Left kidney (tissue), 1 donor: ENCODE measurements at regions not wholly inside any gene's neighbourhood (a gene's known extent, or its start where the extent isn't known, plus 50 kb on each side); places are given as distances from the start of the nearest gene placed in this dataset.

ENCODE experiments used
- DNase-seq: peaks from one replicate; pipeline ENCODE4 v3.0.0-alpha.2; 2013

DNA sequence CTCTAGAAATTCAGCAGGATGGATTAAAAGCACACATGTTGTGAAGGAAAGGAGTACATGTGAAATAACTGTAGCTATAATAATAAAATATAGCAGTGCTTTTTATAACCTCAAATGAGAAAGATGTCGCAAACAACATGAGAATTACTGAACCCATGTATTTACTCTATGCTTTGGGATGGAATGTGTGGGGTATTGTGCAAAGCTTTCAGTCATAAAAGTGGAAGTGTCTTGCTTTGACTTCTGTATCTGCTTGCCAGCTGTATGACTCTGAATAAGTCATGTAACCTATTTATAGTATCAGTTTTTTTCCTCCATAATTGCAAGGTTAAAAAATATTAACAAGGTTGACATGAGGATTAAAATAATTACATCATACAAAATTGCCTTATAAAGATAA lies 519.3 kb upstream of the CADM2 start:
- DNase-seq: no peak

DNA sequence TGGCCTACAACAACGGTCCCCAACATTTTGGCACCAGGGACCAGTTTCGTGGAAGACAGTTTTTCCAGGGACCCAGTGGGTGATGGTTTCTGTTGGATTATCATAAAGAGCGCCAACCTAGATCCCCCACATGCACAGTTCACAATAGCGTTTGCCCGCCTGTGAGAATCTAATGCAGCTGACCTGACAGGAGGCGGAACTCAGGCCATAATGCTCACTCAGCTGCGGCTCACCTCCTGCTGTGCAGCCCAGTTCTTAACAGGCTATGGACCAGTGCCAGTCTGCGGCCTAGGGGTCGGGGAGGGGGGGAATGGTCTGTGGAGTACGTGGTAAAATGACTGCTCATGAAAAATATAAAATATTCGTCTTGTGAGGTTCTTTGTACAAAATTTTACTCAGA lies 518.5 kb upstream of the CADM2 start:
- DNase-seq: no peak

DNA sequence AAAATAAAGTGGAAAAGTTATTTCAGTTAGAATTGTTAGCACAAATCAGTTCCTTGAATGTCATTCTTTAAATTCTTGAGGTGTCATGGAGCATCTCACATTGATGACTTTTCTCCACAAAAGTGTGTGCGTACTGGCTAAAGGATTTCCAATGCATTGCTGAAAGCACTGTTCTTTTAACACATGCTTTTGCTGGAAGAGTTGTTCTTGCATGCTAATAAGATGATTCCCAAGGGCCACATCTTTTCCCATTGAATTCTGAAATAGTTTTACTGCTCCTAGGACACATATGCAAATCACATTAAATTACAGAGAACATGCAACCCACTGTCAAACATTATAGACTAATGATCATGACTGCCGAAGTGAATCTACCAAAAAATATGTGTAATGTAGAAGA lies 516.3 kb upstream of the CADM2 start:
- no peak for DNase-seq

DNA sequence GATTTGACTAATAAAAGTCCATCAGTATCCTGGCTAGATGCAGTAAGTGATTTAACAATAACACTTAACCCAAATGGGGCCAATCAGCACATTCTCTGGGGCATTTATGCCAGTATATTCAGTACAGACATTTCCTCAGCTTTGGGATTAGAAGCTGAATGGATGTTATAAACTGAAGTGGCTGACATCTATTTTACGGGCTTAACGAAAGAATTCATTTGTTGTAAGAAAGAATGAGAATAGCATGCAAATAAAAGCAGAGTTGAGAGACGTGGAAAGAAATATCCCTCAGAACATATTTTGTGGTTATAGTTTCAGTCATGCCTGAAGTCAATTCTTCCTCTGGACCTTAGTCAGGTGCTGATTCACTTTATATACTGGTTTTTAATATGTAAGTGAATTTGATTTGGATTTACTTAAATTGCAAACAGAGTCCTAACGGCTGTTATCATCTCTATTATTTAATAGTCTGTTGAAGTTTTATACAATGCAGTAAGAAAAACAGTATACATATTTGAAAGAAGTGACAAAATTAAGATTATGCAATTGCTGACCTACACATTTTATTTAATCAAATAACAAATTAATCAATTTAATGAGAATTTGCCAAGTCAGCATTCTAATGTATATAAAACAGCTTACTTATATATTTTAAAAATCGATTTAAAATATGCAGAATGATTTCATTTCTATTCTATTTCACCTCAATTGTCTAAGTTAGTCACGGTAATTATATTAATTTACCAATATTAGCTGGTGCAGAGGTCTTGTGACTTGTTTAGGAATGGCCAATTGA lies 513.9 kb upstream of the CADM2 start:
- DNase-seq: no peak

DNA sequence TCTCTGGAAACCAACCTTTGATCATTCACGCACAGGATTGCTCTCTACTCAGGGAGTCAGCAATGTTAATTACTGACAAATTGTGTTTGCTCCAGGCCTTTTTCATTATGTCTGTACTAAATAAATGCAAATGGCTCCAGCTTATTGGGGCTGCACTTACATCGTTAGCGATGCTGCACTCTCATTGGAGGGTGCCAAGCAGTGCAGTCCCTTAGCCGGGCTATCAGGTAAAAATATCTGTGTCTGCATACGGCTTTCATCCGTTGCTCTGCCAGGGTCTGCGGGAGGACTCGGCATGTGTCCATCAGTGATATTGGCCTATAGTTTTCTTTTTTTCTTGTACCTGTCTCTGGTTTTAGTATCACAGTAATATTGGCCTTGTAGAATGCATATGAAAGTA lies 471.5 kb upstream of the CADM2 start:
- peak; percentile 5 for DNase-seq

DNA sequence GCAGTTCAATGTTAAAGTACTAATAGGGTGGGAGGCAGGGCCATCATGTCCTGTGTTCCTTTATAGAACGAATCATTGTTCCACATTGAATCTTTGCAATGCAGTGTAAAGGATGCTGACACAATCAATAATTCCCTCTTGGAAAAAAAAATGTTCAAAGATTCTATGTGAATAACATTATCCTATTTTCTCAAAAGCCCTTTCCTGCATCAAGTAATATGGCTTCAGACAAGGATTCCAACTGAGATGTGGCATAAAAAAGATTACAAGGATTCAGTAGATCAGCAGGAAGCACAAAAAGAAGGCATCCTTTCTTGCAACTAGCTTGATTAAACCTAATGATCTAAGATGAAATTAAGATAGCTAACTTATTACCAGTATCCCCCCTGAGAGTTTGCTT lies 454.0 kb upstream of the CADM2 start:
- DNase-seq: no peak

DNA sequence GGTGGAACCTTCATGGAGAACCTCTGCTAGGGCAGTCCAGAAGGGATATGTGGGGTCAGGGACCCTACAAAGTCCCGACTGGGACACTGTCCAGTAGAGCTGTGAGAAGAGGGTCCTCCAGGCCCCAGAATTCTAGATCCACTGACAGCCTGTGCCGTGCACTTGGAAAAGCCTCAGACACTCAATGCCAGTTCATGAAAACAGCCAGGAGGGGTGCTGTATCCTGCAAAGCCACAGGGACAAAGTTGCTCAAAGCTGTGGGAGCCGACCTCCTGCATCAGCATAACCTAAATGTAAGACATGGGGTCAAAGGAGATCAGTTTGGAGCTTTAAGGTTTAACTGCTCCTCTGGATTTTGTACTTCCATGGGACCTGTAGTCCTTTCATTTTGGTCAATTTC lies 448.8 kb upstream of the CADM2 start:
- DNase-seq: no peak

DNA sequence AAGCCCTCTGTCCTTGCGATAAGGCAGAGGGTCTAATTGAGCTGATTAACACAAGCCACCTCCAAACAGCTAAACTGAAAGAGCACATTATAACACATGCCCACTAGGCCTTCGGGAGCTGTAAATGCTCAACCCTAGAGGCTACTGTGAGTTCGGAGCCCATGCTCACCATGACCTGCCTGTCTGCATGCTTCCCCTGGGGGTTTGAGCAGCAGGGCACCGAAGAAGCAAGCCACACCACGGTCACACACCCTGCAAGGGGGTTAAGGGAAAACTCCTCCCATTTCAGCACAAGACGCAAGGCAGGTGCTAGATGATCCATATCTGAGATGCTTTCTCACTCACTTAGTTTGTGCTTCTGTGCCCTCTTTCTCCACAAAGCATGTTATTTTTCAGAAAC lies 435.9 kb upstream of the CADM2 start:
- DNase-seq: no peak

DNA sequence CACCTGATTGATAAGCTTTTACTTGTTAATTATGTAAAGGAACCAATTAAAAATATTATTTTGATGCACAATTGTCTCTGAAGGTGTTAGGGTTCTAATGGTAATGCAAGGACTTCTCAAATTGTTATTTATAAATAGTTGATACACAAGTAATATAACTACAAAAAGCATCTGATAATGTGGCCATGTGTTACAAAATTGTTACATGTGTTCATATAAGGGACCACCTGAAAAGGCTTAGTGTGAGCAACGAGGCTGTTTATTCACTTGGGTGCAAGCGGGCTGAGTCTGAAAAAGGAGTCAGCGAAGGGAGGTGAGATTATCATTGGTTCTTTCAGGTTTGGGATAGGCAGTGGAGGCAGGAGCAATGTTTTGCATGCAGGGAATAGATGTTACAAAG lies 421.9 kb upstream of the CADM2 start:
- DNase-seq: no peak

DNA sequence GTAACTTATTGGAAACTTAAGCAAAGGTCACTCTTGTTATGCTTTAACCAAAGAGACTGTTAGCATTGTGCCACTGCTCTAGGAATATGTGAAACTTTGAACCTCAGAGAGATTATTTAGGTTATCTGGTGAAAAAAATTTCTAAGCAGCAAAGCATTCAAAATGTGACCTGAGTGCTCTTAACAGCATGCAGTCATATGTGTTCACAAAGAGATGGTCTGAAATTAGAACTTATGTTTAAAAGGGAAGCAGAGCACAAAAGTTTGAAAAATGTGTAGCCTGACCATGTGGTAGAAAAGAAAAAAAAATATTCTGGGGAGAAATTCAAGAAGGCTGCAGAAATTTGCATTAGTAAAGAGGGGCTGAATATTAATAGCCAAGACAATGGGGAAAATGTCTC lies 420.2 kb upstream of the CADM2 start:
- no peak for DNase-seq

DNA sequence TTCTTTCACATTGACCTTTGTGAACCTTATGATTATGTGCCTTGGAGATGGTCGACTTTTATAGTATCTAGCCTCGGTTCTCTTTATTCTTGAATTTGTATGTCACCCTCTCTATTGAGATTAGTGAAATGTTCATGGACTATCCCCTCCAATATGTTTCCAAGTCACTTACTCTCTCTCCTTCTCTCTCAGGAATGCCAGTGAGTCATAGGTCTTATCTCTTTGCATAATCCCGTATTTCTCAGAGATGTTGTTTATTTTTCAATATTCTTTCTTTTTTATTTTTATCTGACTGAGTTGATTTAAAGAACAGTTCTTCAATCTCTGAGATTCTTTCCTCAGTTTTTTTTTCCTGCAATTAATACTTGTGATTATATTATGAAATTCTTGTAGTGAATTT lies 411.6 kb upstream of the CADM2 start:
- DNase-seq: no peak

DNA sequence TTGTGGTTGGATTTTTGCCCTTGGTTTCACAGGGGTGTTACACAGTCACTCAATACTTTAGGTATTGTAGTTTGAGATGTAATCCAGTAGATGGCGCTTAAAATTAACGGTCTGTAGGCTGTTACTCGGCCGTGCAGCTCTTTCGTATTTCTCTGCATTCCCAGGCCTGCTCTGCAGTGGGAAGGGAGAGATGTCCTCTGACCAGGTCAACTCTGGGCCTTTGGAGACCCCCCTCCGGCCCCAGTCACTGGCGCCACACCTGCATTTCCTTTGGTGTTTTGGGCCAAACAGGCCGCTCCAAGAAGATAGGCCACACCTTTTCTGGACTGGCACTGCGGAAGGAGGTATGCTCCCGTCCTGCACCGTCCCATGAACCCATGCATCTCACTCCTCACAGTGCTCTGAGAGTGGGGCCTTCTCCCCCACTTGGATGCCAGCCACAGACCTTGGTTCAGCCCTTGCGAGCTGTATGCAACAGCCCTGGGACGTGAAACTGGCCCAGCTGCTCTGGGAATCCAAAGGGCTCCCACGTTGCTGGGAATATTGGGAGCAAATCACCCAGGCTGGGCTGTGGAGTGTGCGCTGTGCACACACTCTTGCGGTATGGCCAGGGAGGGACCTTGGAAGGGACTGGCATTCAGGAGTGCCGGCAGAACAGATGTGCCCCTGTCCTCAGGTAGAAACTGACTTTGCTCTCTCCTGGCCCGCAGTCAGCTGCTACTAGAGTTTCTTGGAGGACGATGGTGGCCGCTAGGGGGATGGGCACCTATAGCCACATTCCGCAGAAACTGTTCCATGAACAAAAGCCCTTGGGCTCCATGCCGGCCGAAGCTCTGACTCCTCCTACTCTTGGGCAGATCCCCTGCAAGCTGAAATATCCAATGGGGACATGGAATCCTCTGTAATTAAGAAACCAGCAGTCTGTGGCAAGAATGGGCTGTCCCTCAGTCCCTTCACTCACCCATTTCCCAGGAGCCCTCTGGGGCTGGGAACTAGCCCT lies 410.5 kb upstream of the CADM2 start:
- peak; percentile 12 for DNase-seq

DNA sequence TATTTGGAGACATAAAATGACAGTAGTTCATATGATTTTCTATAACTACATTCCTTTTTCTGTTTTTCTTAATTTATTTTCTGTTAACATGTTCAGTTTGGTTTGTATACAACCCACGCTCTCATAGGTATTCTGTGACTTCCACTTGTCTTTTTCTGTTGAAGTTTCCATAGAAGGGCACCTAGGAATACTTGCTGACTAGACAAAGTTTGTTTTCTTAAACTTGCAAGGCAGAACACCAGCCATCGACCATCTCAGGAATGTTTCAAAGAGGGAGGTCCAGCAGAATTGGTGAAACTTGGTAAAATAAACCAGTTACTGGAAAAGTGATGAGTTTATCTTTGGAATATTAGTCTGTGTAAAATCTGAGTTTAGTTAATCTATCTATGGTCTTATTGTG lies 403.2 kb upstream of the CADM2 start:
- DNase-seq: no peak

DNA sequence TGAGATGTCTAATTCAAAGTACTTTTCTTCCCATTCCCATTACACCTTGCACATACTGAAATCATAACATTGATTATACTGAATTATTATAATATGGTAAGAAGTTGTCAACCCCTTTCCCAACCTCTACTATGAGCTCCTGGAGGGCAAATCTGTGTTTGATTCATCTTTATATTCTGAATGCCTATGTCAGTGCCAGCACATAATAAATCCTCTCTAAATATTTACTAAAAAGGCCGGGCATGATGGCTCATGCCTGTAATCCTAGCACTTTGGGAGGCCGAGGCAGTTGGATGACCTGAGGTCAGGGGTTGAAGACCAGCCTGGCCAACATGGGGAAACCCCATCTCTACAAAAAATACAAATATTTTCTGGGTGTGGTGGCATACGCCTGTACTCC lies 392.5 kb upstream of the CADM2 start:
- no peak for DNase-seq

DNA sequence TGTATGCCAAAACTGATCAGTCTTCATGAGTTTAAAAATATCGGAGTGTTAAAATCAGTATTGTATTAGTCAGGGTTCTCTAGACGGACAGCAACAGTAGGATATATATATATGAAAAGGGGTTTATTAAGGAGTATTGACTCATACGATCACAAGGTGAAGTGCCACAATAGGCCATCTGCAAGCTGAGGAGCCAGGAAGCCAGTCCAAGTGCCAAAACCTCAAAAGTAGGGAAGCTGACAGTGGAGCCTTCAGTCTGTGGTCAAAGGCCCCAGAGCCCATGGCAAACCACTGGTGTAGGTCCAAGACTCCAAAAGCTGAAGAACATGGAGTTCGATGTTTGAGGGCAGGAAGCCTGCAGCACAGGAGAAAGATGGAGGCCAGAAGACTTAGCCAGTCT lies 391.0 kb upstream of the CADM2 start:
- no peak for DNase-seq

DNA sequence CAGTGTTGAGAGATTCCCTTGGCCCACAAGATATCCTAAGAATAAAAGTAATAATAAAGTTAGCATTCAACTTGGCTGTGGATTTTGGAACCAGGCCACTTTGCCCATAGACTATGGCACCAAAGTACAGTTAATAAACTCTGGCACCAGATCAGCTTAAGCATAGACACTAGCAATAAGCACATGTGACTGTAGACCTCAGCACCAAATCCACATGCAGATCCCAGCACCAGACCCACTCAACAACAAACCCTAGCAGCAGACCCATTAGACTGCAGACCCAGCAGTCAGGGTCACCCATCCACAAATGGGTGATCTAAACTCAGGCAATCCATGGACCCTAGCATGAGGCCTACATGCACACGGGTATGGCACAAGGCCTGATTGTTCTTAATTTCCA lies 384.8 kb upstream of the CADM2 start:
- no peak for DNase-seq

DNA sequence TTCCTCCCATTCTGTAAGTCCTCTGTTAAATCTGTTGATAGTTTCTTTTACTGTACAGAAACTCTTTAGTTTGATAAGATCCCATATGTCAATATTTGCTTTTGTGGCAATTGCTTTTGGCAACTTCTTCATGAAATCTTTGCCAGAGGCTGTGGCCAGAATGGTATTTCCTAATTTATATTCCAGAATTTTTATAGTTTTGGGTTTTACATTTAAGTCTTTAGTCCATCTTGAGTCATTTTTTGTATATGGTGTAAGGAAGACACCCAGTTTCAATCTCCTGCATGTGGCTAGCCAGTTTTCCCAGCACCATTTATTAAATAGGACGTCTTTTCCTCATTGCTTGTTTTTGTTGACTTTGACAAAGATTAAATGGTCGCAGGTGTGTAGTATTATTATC lies 372.4 kb upstream of the CADM2 start:
- no peak for DNase-seq

DNA sequence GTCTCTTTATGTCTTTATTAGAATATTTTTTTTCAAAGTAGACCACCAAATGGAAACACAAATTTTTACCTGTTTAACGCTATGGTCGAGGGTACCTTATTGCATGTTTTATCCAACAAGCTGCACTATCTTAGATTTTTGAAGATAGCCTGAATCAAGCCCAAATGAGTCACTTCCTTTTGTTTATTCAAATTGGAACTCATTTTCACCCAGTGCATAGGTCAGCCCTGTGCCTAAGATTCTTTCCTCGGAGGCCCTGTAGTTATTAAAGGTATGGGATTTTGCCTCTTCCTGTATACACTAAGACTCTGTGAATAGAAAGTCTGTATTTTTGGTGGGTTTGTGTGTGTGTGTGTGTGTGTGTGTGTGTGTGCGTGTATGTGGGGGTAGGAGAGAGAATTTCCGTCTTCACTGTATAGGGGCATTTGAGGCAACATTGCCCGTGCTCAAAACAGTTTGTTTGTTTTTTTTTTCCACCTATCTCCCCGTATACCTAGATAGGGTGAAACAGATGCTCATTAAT lies 358.0 kb upstream of the CADM2 start:
- no peak for DNase-seq

DNA sequence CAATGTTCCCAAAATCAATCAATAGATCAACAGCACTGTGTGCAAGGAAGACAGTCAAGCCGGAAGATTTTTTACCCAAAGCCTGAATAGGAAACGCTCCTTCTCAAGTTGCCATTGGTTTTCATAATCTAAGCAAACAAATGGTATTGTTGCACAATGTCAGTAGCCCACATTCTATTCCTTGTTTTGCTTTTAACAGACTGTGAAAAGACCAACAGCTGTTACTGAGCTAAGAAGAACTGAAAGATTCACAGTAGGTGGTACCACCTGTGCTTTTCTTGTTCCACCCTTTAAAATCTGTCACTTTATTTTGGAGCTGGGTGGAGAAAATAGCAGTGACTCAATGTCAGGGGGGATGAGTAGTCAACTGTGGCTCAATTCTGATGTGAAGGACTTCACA lies 357.5 kb upstream of the CADM2 start:
- no peak for DNase-seq

DNA sequence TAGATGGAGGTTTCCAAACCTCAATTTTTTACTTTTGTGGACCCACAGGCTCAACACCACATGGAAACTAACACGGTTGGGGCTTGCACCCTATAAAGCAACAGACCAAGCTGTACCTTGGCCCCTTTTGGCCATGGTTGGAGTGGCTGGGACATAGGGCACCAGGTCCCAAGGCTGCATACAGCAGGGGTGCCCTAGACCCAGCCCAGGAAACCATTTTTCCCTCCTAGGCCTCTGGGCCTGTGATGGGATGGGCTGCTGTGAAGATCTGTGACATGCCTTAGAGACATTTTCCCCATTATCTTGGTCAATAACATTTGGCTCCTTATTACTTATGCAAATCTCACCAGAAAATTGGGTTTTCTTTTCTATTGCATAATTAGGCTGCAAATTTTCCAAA lies 337.0 kb upstream of the CADM2 start:
- DNase-seq: no peak

DNA sequence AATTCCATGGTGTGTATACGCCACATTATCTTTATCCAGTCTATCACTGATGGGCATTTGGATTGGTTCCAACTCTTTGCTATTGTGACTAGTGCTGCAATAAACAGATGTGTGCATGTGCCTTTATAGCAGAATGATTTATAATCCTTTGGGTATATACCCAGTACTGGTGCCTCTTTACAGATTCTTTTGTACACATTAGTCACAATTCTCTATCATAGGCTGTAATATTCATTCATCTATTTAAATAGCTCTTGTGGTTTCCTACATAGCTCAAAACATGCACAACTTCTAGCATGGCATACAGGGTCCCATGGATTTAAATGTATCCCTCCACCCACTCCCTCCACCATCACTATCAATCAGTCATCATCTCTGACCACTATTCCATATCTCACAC lies 324.1 kb upstream of the CADM2 start:
- no peak for DNase-seq

DNA sequence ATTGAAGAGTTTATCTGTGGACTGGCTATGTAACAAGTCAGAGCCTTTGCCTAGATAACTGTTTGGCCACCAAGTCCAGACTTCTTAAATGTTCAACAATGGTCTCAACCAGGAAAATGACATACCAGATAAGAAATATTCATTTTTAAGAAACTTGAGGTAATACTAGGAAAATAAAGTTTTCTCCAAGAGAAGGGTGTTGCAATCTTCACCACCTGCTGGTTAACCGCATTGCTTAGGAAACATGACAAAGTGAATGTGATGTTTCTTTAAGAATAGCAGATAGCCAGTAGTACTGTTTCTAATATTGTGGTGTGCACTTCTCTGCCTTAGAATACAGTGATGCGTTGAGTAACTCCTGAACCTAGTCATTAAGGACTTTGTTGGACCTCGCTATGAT lies 321.5 kb upstream of the CADM2 start:
- no peak for DNase-seq

DNA sequence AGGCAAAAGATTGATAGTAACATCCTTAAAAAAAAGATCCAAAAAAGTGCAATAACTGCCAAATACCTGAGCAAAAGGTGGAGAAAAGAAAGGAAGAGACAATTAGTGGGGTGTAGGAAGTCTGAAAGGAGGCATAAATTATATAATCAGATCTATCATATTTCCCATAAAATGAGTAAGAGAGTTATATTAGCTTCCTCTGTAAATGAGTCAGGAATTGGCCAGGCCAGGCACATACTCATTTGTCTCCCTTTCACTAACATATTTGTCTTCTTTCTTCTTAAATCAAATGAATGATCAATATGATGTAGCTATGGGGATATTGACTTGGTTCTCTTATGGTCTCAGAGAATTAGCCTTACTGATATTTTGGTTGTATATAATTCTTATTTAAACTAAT lies 292.3 kb upstream of the CADM2 start:
- no peak for DNase-seq
